Fibroblast of lung (primary cell): ENCODE measurements at regions not wholly inside any gene's neighbourhood (a gene's known extent, or its start where the extent isn't known, plus 50 kb on each side); places are given as distances from the start of the nearest gene placed in this dataset.

Experiments
- DNase-seq, 2 donors: peaks; one replicate each; pipeline versions ENCODE4 v3.0.0 to v3.0.0-alpha.2; 2010; ENCODE audit warnings: low read depth in 2 of 2
- H2AFZ ChIP-seq: 2 replicates; pipeline ENCODE4 v1.5.1; 2012; ENCODE audit warnings: low read length, control low read depth, inconsistent platforms
- H3K27ac ChIP-seq: 2 replicates; pipeline ENCODE4 v1.5.1; 2011; ENCODE audit warnings: low read length, control low read depth; ENCODE audit not compliant: insufficient read depth
- H3K27me3 ChIP-seq: 2 replicates; pipeline ENCODE4 v1.5.1; 2011; ENCODE audit warnings: mild to moderate bottlenecking, low read length; ENCODE audit not compliant: control insufficient read depth, insufficient read depth
- H3K36me3 ChIP-seq: 2 replicates; pipeline ENCODE4 v1.5.1; 2011; ENCODE audit warnings: low read length; ENCODE audit not compliant: control insufficient read depth, insufficient read depth
- H3K4me1 ChIP-seq: 2 replicates; pipeline ENCODE4 v1.5.1; 2011; ENCODE audit warnings: low read length; ENCODE audit not compliant: control insufficient read depth, insufficient read depth; ENCODE audit errors: extremely low read depth
- H3K4me2 ChIP-seq: 2 replicates; pipeline ENCODE4 v1.5.1; 2011; ENCODE audit warnings: low read length, control low read depth; ENCODE audit not compliant: insufficient read depth; ENCODE audit errors: extremely low read depth
- H3K4me3 ChIP-seq, 4 experiments: fragments of 200-600 bp in 1 of 4; sonication (generic) in 1 of 4; replicated peaks in 1 of 4; 2 replicates each; pipeline ENCODE4 v1.5.1; 2011 to 2016; ENCODE audit warnings: low read length in 4 of 4, low read depth in 3 of 4, mild to moderate bottlenecking in 3 of 4, control low read depth in 2 of 4, inconsistent platforms in 1 of 4, mixed read lengths in 1 of 4; ENCODE audit not compliant: insufficient read depth in 1 of 4; ENCODE audit errors: control extremely low read depth in 1 of 4
- H3K79me2 ChIP-seq: 2 replicates; pipeline ENCODE4 v1.5.1; 2012; ENCODE audit warnings: mild to moderate bottlenecking, low read length, inconsistent platforms; ENCODE audit not compliant: control insufficient read depth, insufficient read depth
- H3K9ac ChIP-seq: 2 replicates; pipeline ENCODE4 v1.5.1; 2011; ENCODE audit warnings: mild to moderate bottlenecking, low read length, control low read depth; ENCODE audit not compliant: insufficient read depth
- H3K9me3 ChIP-seq: 2 replicates; pipeline ENCODE4 v1.5.1; 2012; ENCODE audit warnings: low read depth, low read length; ENCODE audit not compliant: control insufficient read depth, insufficient read depth
- H4K20me1 ChIP-seq: 2 replicates; pipeline ENCODE4 v1.5.1; 2011; ENCODE audit warnings: low read length; ENCODE audit not compliant: control insufficient read depth, insufficient read depth; ENCODE audit errors: extremely low read depth
- CTCF ChIP-seq, 2 donors: IDR thresholded peaks in 1 of 2; conservative IDR thresholded peaks in 1 of 2; 1 replicate in 1 of 2; 2 replicates in 1 of 2; pipeline ENCODE4 v1.5.1; 2011 to 2012; ENCODE audit warnings: low read length in 2 of 2, control low read depth in 1 of 2, inconsistent platforms in 1 of 2, low read depth in 1 of 2, mild to moderate bottlenecking in 1 of 2
- EZH2 ChIP-seq: IDR thresholded peaks from 2 replicates; pipeline ENCODE4 v1.5.1; 2012; ENCODE audit warnings: low read length, control low read depth, mild to moderate bottlenecking; ENCODE audit errors: missing control alignments

- Histone ChIP-seq H3K36me3 (no peaks in the 10 kb centered on the region), H3K4me3 (no peak overlapping the region), H3K4me1 (no peaks in the 10 kb centered on the region), H3K4me2 (no peak overlapping the region), H3K27ac (no peak overlapping the region), H3K9me3 (no peaks in the 10 kb centered on the region), H3K79me2 (no peaks in the 10 kb centered on the region), H4K20me1 (no peaks in the 10 kb centered on the region), H3K27me3 (no peaks in the 10 kb centered on the region), H3K9ac (no peak overlapping the region), H2AFZ (no peak overlapping the region)
- no peak for DNase-seq
- TF ChIP-seq EZH2, result no peak
- no peak for TF ChIP-seq CTCF (conservative IDR thresholded peaks at IDR 0.05 in 1 of 2, IDR thresholded peaks at IDR 0.05 in 1 of 2; ENCODE audit: low read depth in 1 of 2, low read length in 2 of 2)
Measured at GRCh38 chr3:13132731-13133410, 59.6 kb upstream of the IQSEC1 start.

- no peak for DNase-seq
- Histone ChIP-seq H3K27ac (no peak overlapping the region), H3K9me3 (no peaks in the 10 kb centered on the region), H3K4me1 (no peaks in the 10 kb centered on the region), H3K79me2 (no peaks in the 10 kb centered on the region), H3K9ac (no peak overlapping the region), H3K4me3 (no peak overlapping the region), H3K27me3 (no peaks in the 10 kb centered on the region), H3K36me3 (no peaks in the 10 kb centered on the region), H4K20me1 (no peaks in the 10 kb centered on the region), H2AFZ (no peak overlapping the region), H3K4me2 (no peak overlapping the region)
- no peak for TF ChIP-seq EZH2
- TF ChIP-seq CTCF (conservative IDR thresholded peaks at IDR 0.05 in 1 of 2, IDR thresholded peaks at IDR 0.05 in 1 of 2; ENCODE audit: low read depth in 1 of 2, low read length in 2 of 2), result no peak
Measured at GRCh38 chr3:13132281-13132680, 59.1 kb upstream of the IQSEC1 start.

GRCh38 chr3:13130464-13131193, 57.4 kb upstream of the IQSEC1 start:
- DNase-seq, result no peak
- H3K9me3 ChIP-seq, result no peaks in the 10 kb centered on the region

More at GRCh38 chr3:13130464-13131193, 57.4 kb upstream of the IQSEC1 start:
- Histone ChIP-seq H4K20me1 (no peaks in the 10 kb centered on the region), H3K79me2 (no peaks in the 10 kb centered on the region), H3K4me1 (no peaks in the 10 kb centered on the region), H3K27me3 (no peaks in the 10 kb centered on the region), H2AFZ (no peak overlapping the region), H3K9ac (no peak overlapping the region), H3K27ac (no peak overlapping the region), H3K36me3 (no peaks in the 10 kb centered on the region), H3K4me2 (no peak overlapping the region), H3K4me3 (no peak overlapping the region)
- TF ChIP-seq EZH2, result no peak
- no peak for TF ChIP-seq CTCF (conservative IDR thresholded peaks at IDR 0.05 in 1 of 2, IDR thresholded peaks at IDR 0.05 in 1 of 2; ENCODE audit: low read depth in 1 of 2, low read length in 2 of 2)
